Stimulated activated CD8-positive, alpha-beta memory T cell treated with anti-CD3 and anti-CD28 coated beads, Interleukin-4, amount 100 ng/mL, for 24 hours (primary cell): ENCODE measurements at regions not wholly inside any gene's neighbourhood (a gene's known extent, or its start where the extent isn't known, plus 50 kb on each side); places are given as distances from the start of the nearest gene placed in this dataset.
"Not testable (repeated sequence)": the region's sequence is repeated elsewhere in the genome, so short reads cannot be mapped to it uniquely, and the experiment has no call there.

Experiments
- DNase-seq: peaks from one replicate; pipeline ENCODE4 v3.0.0-alpha.2; 2020; ENCODE audit warnings: low read depth

- DNase-seq = no peak
These were observed 422.0 kb upstream of the FRG2C start for GRCh38 chr3:75242012-75242735.

- no peak for DNase-seq
These were observed 415.2 kb upstream of the FRG2C start for GRCh38 chr3:75248974-75249373.

- no peak for DNase-seq
These were observed 409.4 kb upstream of the FRG2C start for GRCh38 chr3:75254685-75255084.

GRCh38 chr3:75258825-75259683 is 405.1 kb upstream of the FRG2C start:
- not testable (repeated sequence) for DNase-seq

- not testable (repeated sequence) for DNase-seq
These were observed 403.2 kb upstream of the FRG2C start for GRCh38 chr3:75260975-75261374.

- no peak for DNase-seq
These were observed 401.5 kb upstream of the FRG2C start for GRCh38 chr3:75262661-75263060.

GRCh38 chr3:75265897-75266296 is 398.2 kb upstream of the FRG2C start:
- DNase-seq = no peak

- DNase-seq = not testable (repeated sequence)
These were observed 395.6 kb upstream of the FRG2C start for GRCh38 chr3:75268576-75268975.

- DNase-seq = not testable (repeated sequence)
These were observed 391.9 kb upstream of the FRG2C start for GRCh38 chr3:75272237-75272636.

GRCh38 chr3:75272691-75273090 is 391.4 kb upstream of the FRG2C start:
- no peak for DNase-seq

GRCh38 chr3:75285531-75286148 is 378.5 kb upstream of the FRG2C start:
- not testable (repeated sequence) for DNase-seq

- DNase-seq = not testable (repeated sequence)
These were observed 375.1 kb upstream of the FRG2C start for GRCh38 chr3:75288972-75289574.

GRCh38 chr3:75294124-75294523 is 370.0 kb upstream of the FRG2C start:
- DNase-seq = no peak

GRCh38 chr3:75295013-75295412 is 369.1 kb upstream of the FRG2C start:
- DNase-seq = no peak

GRCh38 chr3:75296858-75297257 is 367.3 kb upstream of the FRG2C start:
- no peak for DNase-seq

GRCh38 chr3:75300606-75301005 is 363.5 kb upstream of the FRG2C start:
- no peak for DNase-seq

GRCh38 chr3:75301050-75301449 is 363.1 kb upstream of the FRG2C start:
- not testable (repeated sequence) for DNase-seq

- DNase-seq = no peak
These were observed 360.4 kb upstream of the FRG2C start for GRCh38 chr3:75303741-75304140.

- DNase-seq = no peak
These were observed 358.2 kb upstream of the FRG2C start for GRCh38 chr3:75305901-75306300.

- not testable (repeated sequence) for DNase-seq
These were observed 352.8 kb upstream of the FRG2C start for GRCh38 chr3:75311306-75311705.

GRCh38 chr3:75312469-75312868 is 351.7 kb upstream of the FRG2C start:
- DNase-seq = not testable (repeated sequence)

- not testable (repeated sequence) for DNase-seq
These were observed 344.4 kb upstream of the FRG2C start for GRCh38 chr3:75319776-75320175.
